T-helper 9 cell (primary cell): ENCODE measurements at regions not wholly inside any gene's neighbourhood (a gene's known extent, or its start where the extent isn't known, plus 50 kb on each side); places are given as distances from the start of the nearest gene placed in this dataset.
"Not testable (repeated sequence)": the region's sequence is repeated elsewhere in the genome, so short reads cannot be mapped to it uniquely, and the experiment has no call there.

Source experiments
- DNase-seq: peaks from one replicate; pipeline ENCODE4 v3.0.0-alpha.2; 2020

DNA sequence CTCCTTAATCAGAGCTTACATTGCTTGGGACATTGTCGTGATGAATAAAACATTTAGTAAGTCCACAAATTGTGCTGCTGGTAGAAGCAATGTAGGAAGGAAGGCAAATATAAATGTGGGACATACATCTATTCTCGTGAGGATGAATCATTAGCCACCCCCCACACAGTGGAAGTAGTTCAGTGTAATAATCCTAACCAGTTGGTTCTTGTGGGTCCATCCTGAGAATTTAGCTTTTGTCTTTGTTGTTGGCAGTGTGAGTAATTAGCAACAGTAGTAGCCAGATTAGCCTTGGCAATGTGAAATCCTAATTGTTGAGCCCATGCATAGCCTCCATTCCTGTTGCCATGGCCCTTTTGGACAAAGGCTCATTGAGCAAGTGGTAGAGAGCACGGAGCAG, 532.1 kb downstream of the FBXO15 start:
- no peak for DNase-seq

DNA sequence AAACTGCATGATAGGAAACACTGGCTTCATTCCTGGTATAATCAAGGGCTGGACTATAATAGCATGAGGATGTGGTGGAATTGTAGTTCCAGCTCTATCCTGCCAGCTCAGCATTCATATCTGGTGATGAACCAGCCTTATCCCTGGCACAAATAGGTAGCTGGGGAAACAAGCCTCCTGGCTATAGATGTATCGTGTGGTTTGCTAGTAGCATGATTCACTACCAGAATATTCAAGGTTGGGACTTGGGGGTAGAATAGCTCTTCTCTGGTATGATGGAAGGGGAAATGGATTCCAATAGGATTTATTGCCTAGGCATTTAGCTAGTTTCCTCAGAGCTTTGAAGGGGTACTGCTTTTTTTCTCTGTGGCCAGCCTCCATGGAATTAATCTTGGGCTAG, 532.8 kb downstream of the FBXO15 start:
- DNase-seq: no peak

- no peak for DNase-seq
These were observed 533.8 kb downstream of the FBXO15 start for GRCh38 chr18:73613706-73614340.

GRCh38 chr18:73597832-73598615, 549.6 kb downstream of the FBXO15 start:
- no peak for DNase-seq

- no peak for DNase-seq
These were observed 552.9 kb downstream of the FBXO15 start for GRCh38 chr18:73594749-73595148.

GRCh38 chr18:73593207-73593606, 554.4 kb downstream of the FBXO15 start:
- no peak for DNase-seq

GRCh38 chr18:73590950-73591349, 556.7 kb downstream of the FBXO15 start:
- DNase-seq: no peak

DNA sequence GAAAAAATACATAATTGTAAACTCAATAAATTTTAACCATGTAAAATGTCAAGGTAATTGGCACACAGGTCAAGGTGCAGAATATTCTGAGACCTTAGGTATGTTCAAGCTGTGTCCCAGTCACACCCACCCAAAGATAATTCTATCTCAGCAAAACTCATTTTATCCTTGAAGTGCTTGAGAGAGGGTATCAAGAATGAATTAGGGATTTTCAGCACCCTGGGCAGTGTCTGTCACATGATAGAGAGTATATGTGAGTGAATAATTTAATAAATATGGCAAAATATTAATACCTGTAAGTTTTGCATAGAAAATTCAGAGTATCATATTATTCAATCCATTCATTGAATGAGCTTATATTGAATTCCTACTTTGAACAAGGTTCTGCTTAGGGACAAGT, 567.9 kb downstream of the FBXO15 start:
- no peak for DNase-seq

DNA sequence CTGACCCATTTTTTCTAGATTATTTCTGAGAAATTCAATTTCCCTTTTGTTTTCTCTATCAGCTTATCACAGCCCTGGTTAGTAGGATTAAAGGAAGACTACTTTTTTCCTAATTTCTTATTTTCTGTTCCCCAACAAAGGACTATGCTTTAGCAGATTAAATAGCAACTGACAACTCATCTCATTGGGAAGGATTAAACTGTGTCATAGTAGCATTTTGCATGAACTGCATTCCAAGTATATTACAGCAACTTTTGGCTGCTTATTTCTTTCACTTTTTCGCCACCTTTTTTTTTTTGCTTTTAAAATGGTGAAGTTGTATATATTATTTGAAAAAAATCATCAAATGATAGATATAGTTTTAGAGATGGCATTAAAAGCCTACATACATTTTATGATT, 570.3 kb downstream of the FBXO15 start:
- DNase-seq: no peak

DNA sequence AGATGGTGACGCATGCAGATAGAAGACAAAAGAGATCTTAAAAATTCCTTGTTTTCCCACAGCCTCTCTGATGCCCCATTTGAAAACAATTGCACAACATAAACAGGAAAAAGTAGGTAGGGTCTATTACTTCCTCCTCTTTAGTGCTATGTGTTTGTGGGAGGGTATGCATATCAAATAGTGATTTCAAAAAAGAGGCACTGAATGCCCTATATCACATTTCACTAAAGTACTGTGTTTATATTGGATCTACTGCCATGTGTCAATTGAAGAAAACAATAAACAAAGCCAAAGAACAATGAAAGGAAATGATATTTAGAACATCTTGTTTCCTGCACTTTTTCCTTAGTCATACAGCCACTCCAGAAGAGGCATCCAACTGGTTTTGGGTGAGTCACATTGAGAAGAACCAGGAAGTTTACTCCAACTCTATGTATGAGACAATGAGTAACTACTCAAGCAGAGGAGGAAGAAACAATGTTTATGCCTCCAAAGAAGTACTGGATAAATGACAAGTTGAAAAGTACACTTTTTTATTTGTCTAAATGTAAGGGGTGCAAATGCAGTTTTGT, 583.6 kb downstream of the FBXO15 start:
- no peak for DNase-seq

DNA sequence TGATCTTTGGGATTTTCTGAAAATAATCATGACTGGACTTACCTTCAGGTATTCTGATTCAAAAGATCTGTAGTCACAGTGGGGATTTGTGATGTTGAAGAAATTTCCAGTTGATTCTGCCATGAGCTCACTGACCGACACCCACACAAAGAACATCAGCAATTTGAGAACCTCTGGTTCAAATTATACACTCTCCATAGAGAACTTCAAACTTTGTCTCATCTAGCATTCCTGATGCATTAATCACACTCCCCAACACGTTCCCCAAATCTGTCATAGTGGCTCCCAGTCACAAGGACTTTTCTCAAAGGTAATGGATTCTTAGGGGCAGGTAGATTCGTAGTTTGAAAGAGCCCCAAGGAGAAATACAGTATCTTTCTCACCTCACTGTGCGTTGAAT, 584.3 kb downstream of the FBXO15 start:
- no peak for DNase-seq

- DNase-seq: no peak
These were observed 590.7 kb downstream of the FBXO15 start for GRCh38 chr18:73556904-73557303.

GRCh38 chr18:73552171-73552570, 595.5 kb downstream of the FBXO15 start:
- no peak for DNase-seq

GRCh38 chr18:73551211-73551610, 596.4 kb downstream of the FBXO15 start:
- no peak for DNase-seq

DNA sequence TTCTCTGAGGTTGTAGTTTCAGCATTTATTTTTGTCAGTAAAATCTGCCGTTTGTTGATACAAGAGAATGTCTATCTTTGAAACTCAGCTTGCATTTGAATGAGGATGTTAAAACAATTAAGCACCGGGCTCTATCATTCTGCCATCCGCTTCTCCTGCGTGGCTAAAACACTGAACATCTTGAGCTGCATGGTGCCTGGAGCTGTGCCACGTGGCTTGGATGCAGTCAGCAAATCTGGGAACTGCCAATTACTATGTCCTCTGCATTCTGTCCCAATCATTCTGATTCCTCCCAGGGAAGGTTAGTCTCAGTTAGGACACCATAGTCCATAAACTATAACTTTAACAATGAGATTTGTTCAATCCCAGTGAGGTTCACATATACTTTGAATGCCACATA, 598.4 kb downstream of the FBXO15 start:
- DNase-seq: no peak

DNA sequence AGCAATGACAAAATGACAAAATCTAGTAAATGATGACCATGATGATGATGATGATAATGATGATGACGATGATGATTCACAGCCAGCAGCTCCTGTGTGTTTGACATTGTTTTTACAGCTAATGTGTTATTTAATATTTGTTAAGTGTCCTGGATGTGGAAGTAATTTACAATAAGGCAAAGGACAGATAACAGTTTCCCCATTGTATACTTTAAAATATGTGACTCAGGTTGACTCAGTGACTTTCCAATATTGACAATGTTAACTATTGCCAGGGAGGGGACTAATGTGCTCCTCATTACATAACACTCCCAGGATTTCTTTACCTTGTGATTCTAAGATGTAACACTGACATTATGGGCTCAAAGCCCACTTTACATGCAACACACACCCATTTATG, 602.2 kb downstream of the FBXO15 start:
- DNase-seq: no peak

GRCh38 chr18:73544617-73545016, 603.0 kb downstream of the FBXO15 start:
- DNase-seq: no peak

DNA sequence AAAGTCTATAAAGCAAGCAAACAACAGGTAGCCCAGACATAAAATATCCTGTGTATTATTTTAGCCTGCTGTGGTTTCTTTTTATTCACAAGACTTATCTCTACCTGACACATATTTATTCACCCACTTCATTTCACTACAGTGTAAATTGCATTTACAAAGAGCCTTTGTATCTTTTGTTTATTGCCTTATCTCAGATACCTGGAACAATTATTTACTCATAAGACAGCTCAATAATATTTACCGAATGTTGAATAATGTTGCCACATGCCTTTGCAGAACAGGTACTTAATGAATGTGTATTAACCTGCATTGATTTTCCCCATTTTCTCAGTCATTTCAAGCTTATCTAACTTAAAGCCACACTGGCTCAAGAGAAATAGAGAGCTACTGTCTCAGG, 603.6 kb downstream of the FBXO15 start:
- DNase-seq: no peak

- DNase-seq: no peak
These were observed 611.6 kb downstream of the FBXO15 start for GRCh38 chr18:73535990-73536389.

GRCh38 chr18:73535189-73535588, 612.4 kb downstream of the FBXO15 start:
- DNase-seq: no peak

GRCh38 chr18:73531601-73532000, 616.0 kb downstream of the FBXO15 start:
- DNase-seq: no peak

DNA sequence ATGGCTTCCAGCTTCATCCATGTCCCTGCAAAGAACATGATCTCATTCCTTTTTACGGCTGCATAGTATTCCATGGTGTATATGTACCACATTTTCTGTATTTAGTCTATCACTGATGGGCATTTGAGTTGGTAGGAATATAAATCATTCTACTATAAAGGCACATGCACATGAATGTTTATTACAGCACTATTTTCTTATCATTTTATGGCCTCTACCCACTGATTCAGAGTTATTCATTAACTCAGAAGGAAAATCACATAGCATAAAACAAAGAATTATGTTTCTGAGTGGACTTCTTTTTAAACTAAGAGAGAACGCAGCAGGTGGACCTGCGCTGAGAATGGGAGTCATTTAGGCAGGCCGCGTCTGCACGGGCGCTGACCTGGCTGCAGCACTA, 619.6 kb downstream of the FBXO15 start:
- no peak for DNase-seq

- DNase-seq: no peak
These were observed 627.4 kb downstream of the FBXO15 start for GRCh38 chr18:73520229-73520628.

- DNase-seq: not testable (repeated sequence)
These were observed 631.6 kb downstream of the FBXO15 start for GRCh38 chr18:73516056-73516455.
